GM12878 (cell line): ENCODE measurements at regions not wholly inside any gene's neighbourhood (a gene's known extent, or its start where the extent isn't known, plus 50 kb on each side); places are given as distances from the start of the nearest gene placed in this dataset.

Source experiments
- ATAC-seq: fragments of 200-7000 bp; cut with Tn5 transposase; 3 replicates; pipeline ENCODE4 v1.9.1; 2020; ENCODE audit warnings: mild to moderate bottlenecking, moderate library complexity
- BruUV-seq: library from RNA; stranded (reverse); fragments of 400-500 nt; replicated peaks from 2 replicates; lab custom pipeline; 2021; lab: Mats Ljungman, UMichigan
- CTCF ChIA-PET: fragments of 300-600 bp; sonication (Branson Sonifier 250); formaldehyde crosslinking; extraction: SDS; loops from one replicate; lab custom pipeline; 2021; ENCODE audit warnings: inconsistent platforms; lab: Yijun Ruan, JAX
- POLR2A ChIA-PET: fragments of 350-600 bp; formaldehyde crosslinking; extraction: SDS; loops from one replicate; lab custom pipeline; 2021; ENCODE audit warnings: inconsistent platforms; lab: Charles Lee
- RAD21 ChIA-PET: fragments of 300-600 bp; sonication (Branson Sonifier 250); formaldehyde crosslinking; loops from one replicate; lab custom pipeline; 2023; ENCODE audit warnings: antibody characterized with exemption; ENCODE audit not compliant: unreplicated experiment; lab: Charles Lee
- SMC1A ChIA-PET: fragments of 300-600 bp; sonication (Branson Sonifier 250); formaldehyde crosslinking; loops from one replicate; lab custom pipeline; 2023; ENCODE audit not compliant: unreplicated experiment, uncharacterized antibody; lab: Charles Lee
- DNase-seq: peaks from one replicate; pipeline ENCODE4 v3.0.0-alpha.2; 2011; ENCODE audit warnings: low read depth, low spot score
- FAIRE-seq: peaks from 3 replicates; lab custom pipeline; 2011; peaks lifted over from hg19 to GRCh38; lab: Jason Lieb, UNC
- H2AFZ ChIP-seq: 2 replicates; pipeline ENCODE4 v1.6.0; 2011; ENCODE audit warnings: low read depth, low read length, control low read depth; ENCODE audit not compliant: control insufficient read depth
- H3K27ac ChIP-seq: 2 replicates; pipeline ENCODE4 v1.5.1; 2011; ENCODE audit warnings: control low read depth; ENCODE audit not compliant: control insufficient read depth, insufficient read depth
- H3K27me3 ChIP-seq, 2 experiments: replicated peaks in 1 of 2; 2 replicates each; pipeline versions ENCODE4 v1.6.0 to v1.6.1; 2011; ENCODE audit warnings: low read length in 1 of 2; ENCODE audit not compliant: control insufficient read depth in 2 of 2, insufficient read depth in 2 of 2
- H3K36me3 ChIP-seq, 2 experiments: 2 replicates each; pipeline ENCODE4 v1.5.1; 2011; ENCODE audit warnings: low read length in 1 of 2; ENCODE audit not compliant: control insufficient read depth in 2 of 2, insufficient read depth in 2 of 2
- H3K4me1 ChIP-seq: 2 replicates; pipeline ENCODE4 v1.6.1; 2011; ENCODE audit warnings: mild to moderate bottlenecking, low read length, moderate library complexity, mixed read lengths; ENCODE audit not compliant: control insufficient read depth, insufficient read depth
- H3K4me2 ChIP-seq: 2 replicates; pipeline ENCODE4 v1.6.0; 2011; ENCODE audit warnings: control low read depth; ENCODE audit not compliant: control insufficient read depth, insufficient read depth
- H3K4me3 ChIP-seq: fragments of 200-600 bp; sonication (generic); 2 replicates; pipeline ENCODE4 v1.5.1; 2016
- H3K79me2 ChIP-seq: 2 replicates; pipeline ENCODE4 v1.6.0; 2011; ENCODE audit warnings: low read length; ENCODE audit not compliant: control insufficient read depth, insufficient read depth
- H3K9ac ChIP-seq: 2 replicates; pipeline ENCODE4 v1.8.0; 2011; ENCODE audit warnings: low read length, control low read depth, mixed read lengths; ENCODE audit not compliant: control insufficient read depth, insufficient read depth
- H3K9me3 ChIP-seq: replicated peaks from 3 replicates; pipeline ENCODE4 v1.5.1; 2011; ENCODE audit warnings: mild to moderate bottlenecking, low read length; ENCODE audit not compliant: control insufficient read depth, insufficient read depth
- H4K20me1 ChIP-seq: 2 replicates; pipeline ENCODE4 v1.6.0; 2011; ENCODE audit not compliant: control insufficient read depth, insufficient read depth
- BHLHE40 ChIP-seq, 2 experiments: fragments of 450-650 bp in 1 of 2; IDR thresholded peaks; 2 replicates each; pipeline ENCODE4 v1.6.1; 2011 to 2017; ENCODE audit warnings: low read depth in 2 of 2, borderline replicate concordance in 1 of 2, improper control_type of control experiment in 1 of 2, low read length in 1 of 2, mild to moderate bottlenecking in 1 of 2
- EED ChIP-seq: sonication (generic); IDR thresholded peaks from 2 replicates; pipeline ENCODE4 v1.6.1; 2016; ENCODE audit warnings: antibody characterized with exemption, low read depth
- FOXM1 ChIP-seq: IDR thresholded peaks from 2 replicates; pipeline ENCODE4 v1.6.1; 2012; ENCODE audit warnings: low read depth, mild to moderate bottlenecking, inconsistent platforms, low read length, moderate library complexity
- IRF3 ChIP-seq: fragments of 450-650 bp; IDR thresholded peaks from 2 replicates; pipeline ENCODE4 v1.6.1; 2014; ENCODE audit warnings: mild to moderate bottlenecking
- KAT2A ChIP-seq: conservative IDR thresholded peaks from 2 replicates; pipeline ENCODE4 v1.6.1; 2011; ENCODE audit warnings: low read depth, low read length; ENCODE audit not compliant: control insufficient read depth
- RUNX3 ChIP-seq: IDR thresholded peaks from 2 replicates; pipeline ENCODE4 v1.6.1; 2012; ENCODE audit warnings: low read length, inconsistent platforms
- SIN3A ChIP-seq: IDR thresholded peaks from 2 replicates; pipeline ENCODE4 v1.6.1; 2012; ENCODE audit warnings: low read depth, low read length, improper control_type of control experiment
- WGBS: methylation state at CpG from one replicate; pipeline ENCODE4 v1.1.6; 2016; ENCODE audit warnings: low lambda C conversion rate; ENCODE audit not compliant: insufficient replicate concordance, insufficient coverage; ENCODE audit errors: missing lambda C conversion rate; 5-methylcytosine and 5-hydroxymethylcytosine counted together
- in situ Hi-C: fragments of 300-500 bp; cut with MboI; formaldehyde crosslinking; loops from 9 replicates; pipeline ENCODE4 v1.14.3; 2018; ENCODE audit warnings: mixed read lengths
- intact Hi-C: fragments of 100-400 bp; cut with micrococcal nuclease; formaldehyde crosslinking; loops from one replicate; pipeline ENCODE4 v1.14.2; 2022; ENCODE audit not compliant: unreplicated experiment
- TF ChIP-seq, protein P1 (sequence below): IDR thresholded peaks from 2 replicates; pipeline ENCODE4 v1.6.1; 2011; ENCODE audit warnings: borderline replicate concordance, low read depth, mild to moderate bottlenecking, moderate library complexity, mixed read lengths, low read length; ENCODE audit not compliant: insufficient read depth; ENCODE audit errors: extremely low read length

DNA sequence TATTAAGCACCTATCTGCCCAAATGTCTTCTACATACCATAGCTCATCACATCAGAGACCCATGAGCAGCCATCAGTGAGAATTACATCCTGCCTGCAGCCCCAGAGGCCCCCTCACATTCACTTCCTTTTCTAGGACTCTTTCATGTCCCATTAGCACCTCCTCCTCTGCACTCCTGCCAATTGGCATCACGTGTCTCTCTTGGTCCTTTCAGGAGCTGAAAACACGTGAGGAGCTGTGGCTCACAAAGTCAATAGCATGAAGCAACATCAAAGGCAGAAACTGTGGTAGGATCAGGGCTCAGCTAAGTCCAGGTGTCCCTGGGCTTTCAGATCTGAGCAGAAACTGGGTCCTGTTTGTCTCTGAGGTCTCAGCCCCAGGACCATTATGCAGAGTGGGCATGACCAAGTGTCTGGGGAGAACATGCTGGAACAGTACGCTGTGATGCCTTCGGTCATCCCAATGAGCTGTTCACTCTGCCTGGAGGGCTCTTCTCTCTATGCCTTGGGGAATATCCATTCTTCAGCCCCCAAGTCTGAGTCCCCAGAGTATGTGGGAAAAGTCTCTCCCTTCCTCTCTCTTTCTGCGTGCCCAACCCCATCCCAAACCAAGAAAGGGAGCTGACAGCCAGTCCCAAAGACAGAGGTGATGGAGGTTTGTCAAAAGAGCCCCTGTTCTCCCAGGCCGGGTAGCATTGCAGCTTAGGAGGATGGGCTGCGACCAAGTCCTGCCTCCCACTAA lies 457.0 kb upstream of the CDH5 start:
- no peak overlapping the region for H3K4me2 ChIP-seq
- ATAC-seq (no peak; the same call in 2 of the 3 replicates), DNase-seq (no peak), FAIRE-seq (no peak)
- TF ChIP-seq BHLHE40 (IDR thresholded peaks at IDR 0.05; ENCODE audit: borderline replicate concordance in 1 of 2, low read depth in 2 of 2, low read length in 1 of 2) (peak in 1 of 2 experiments; percentile 47; a peak in 2 of 4 replicates), SIN3A (no peak), KAT2A (no peak), RUNX3 (0 out of 2 replicates have a peak, but pooled peaks have one; percentile 19), IRF3 (no peak), FOXM1 (no peak), EED (0 out of 2 replicates have a peak, but pooled peaks have one; percentile 21)
- TF ChIP-seq, protein P1, sequence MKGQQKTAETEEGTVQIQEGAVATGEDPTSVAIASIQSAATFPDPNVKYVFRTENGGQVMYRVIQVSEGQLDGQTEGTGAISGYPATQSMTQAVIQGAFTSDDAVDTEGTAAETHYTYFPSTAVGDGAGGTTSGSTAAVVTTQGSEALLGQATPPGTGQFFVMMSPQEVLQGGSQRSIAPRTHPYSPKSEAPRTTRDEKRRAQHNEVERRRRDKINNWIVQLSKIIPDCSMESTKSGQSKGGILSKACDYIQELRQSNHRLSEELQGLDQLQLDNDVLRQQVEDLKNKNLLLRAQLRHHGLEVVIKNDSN, result peak; percentile 9
- POLR2A ChIA-PET, result no interaction called here
- H3K36me3 ChIP-seq, result no peaks in the 10 kb centered on the region
- CTCF ChIA-PET, result no interaction called here
- H3K9ac ChIP-seq, result no peak overlapping the region
- 20% methylated on average over 7 of the region's 7 CpGs for WGBS
- no peaks in the 10 kb centered on the region for H3K4me1 ChIP-seq
- no peaks in the 10 kb centered on the region for H4K20me1 ChIP-seq
- RAD21 ChIA-PET, result no interaction called here
- intact Hi-C loops (no loop called here), in situ Hi-C loops (no loop called here)
- H3K79me2 ChIP-seq, result no peaks in the 10 kb centered on the region
- H3K9me3 ChIP-seq, result no peaks in the 10 kb centered on the region
- SMC1A ChIA-PET, result no interaction called here
- no peak overlapping the region for H2AFZ ChIP-seq
- no peak overlapping the region for H3K4me3 ChIP-seq
- no TSS peak for BruUV-seq
- no peaks in the 10 kb centered on the region for H3K27me3 ChIP-seq
- H3K27ac ChIP-seq, result no peak overlapping the region
